ENCODE measurements at regions not wholly inside any gene's neighbourhood (a gene's known extent, or its start where the extent isn't known, plus 50 kb on each side); places are given as distances from the start of the nearest gene placed in this dataset.
"Not testable (repeated sequence)": the region's sequence is repeated elsewhere in the genome, so short reads cannot be mapped to it uniquely, and the experiment has no call there.

- ATAC-seq; DNase-seq (ENCODE audit: extremely low read depth in 1 of 4, low spot score in 3 of 4); H3K9me3 ChIP-seq (replicated peaks; ENCODE audit: control insufficient read depth, insufficient read depth, low read depth, low read length); CTCF ChIA-PET (ENCODE audit: low intra/inter-chr PET ratio); intact Hi-C loops (cut with micrococcal nuclease); H2AFZ ChIP-seq (ENCODE audit: low read depth, low read length); H3K4me1 ChIP-seq (replicated peaks in 1 of 2; ENCODE audit: control insufficient read depth in 2 of 2, insufficient read depth in 2 of 2, low read length in 2 of 2); H4K20me1 ChIP-seq (replicated peaks; ENCODE audit: control insufficient read depth, insufficient read depth, low read length); FAIRE-seq; H3K4me2 ChIP-seq (ENCODE audit: insufficient read depth, low read length); H3K9ac ChIP-seq (ENCODE audit: insufficient read depth in 1 of 2, low read depth in 2 of 2, low read length in 2 of 2); H3K27ac ChIP-seq (ENCODE audit: extremely low read depth, low read depth, low read length); H3K36me3 ChIP-seq (ENCODE audit: control insufficient read depth, insufficient read depth, low read length); H3K27me3 ChIP-seq (ENCODE audit: control insufficient read depth in 2 of 2, insufficient read depth in 2 of 2, low read length in 2 of 2); H3K9me1 ChIP-seq (ENCODE audit: control insufficient read depth, insufficient read depth, low read length); BruUV-seq (replicated peaks); in situ Hi-C loops (cut with MboI); POLR2A ChIA-PET; H3K4me3 ChIP-seq; H3K79me2 ChIP-seq (ENCODE audit: control insufficient read depth, insufficient read depth, low read length): not testable (repeated sequence)
- 100% methylated on average over 1 of the region's 21 CpGs for WGBS (ENCODE audit: insufficient coverage, low coverage, missing lambda C conversion rate)
These were observed 168.2 kb upstream of the ZNG1F start for GRCh38 chr9:41357350-41357748.

- H3K9me1 ChIP-seq (ENCODE audit: control insufficient read depth, insufficient read depth, low read length); POLR2A ChIA-PET; in situ Hi-C loops (cut with MboI); BruUV-seq (replicated peaks); H3K9ac ChIP-seq (ENCODE audit: insufficient read depth in 1 of 2, low read depth in 2 of 2, low read length in 2 of 2); DNase-seq (ENCODE audit: extremely low read depth in 1 of 4, low spot score in 3 of 4); H3K36me3 ChIP-seq (ENCODE audit: control insufficient read depth, insufficient read depth, low read length); H3K4me1 ChIP-seq (replicated peaks in 1 of 2; ENCODE audit: control insufficient read depth in 2 of 2, insufficient read depth in 2 of 2, low read length in 2 of 2); H3K79me2 ChIP-seq (ENCODE audit: control insufficient read depth, insufficient read depth, low read length); intact Hi-C loops (cut with micrococcal nuclease); H3K27me3 ChIP-seq (ENCODE audit: control insufficient read depth in 2 of 2, insufficient read depth in 2 of 2, low read length in 2 of 2); H3K27ac ChIP-seq (ENCODE audit: extremely low read depth, low read depth, low read length); H3K9me3 ChIP-seq (replicated peaks; ENCODE audit: control insufficient read depth, insufficient read depth, low read depth, low read length); H3K4me2 ChIP-seq (ENCODE audit: insufficient read depth, low read length); CTCF ChIA-PET (ENCODE audit: low intra/inter-chr PET ratio); H3K4me3 ChIP-seq; ATAC-seq; FAIRE-seq; H2AFZ ChIP-seq (ENCODE audit: low read depth, low read length); H4K20me1 ChIP-seq (replicated peaks; ENCODE audit: control insufficient read depth, insufficient read depth, low read length): not testable (repeated sequence)
- TF ChIP-seq POLR2G (IDR thresholded peaks at IDR 0.05; ENCODE audit: low read depth, low read length): 0 out of 2 replicates have a peak, but pooled peaks have one; percentile 8
- WGBS (ENCODE audit: insufficient coverage, low coverage, missing lambda C conversion rate): 90% methylated on average over 2 of the region's 42 CpGs
These were observed 167.7 kb upstream of the ZNG1F start for GRCh38 chr9:41356588-41357349.

GRCh38 chr9:41355712-41356450 lies 166.8 kb upstream of the ZNG1F start:
- H3K36me3 ChIP-seq (ENCODE audit: control insufficient read depth, insufficient read depth, low read length); BruUV-seq (replicated peaks); H3K9me1 ChIP-seq (ENCODE audit: control insufficient read depth, insufficient read depth, low read length); H4K20me1 ChIP-seq (replicated peaks; ENCODE audit: control insufficient read depth, insufficient read depth, low read length); H3K4me3 ChIP-seq; CTCF ChIA-PET (ENCODE audit: low intra/inter-chr PET ratio); H3K27me3 ChIP-seq (ENCODE audit: control insufficient read depth in 2 of 2, insufficient read depth in 2 of 2, low read length in 2 of 2); DNase-seq (ENCODE audit: extremely low read depth in 1 of 4, low spot score in 3 of 4); H3K9me3 ChIP-seq (replicated peaks; ENCODE audit: control insufficient read depth, insufficient read depth, low read depth, low read length); H2AFZ ChIP-seq (ENCODE audit: low read depth, low read length); H3K4me2 ChIP-seq (ENCODE audit: insufficient read depth, low read length); intact Hi-C loops (cut with micrococcal nuclease); H3K27ac ChIP-seq (ENCODE audit: extremely low read depth, low read depth, low read length); ATAC-seq; in situ Hi-C loops (cut with MboI); H3K4me1 ChIP-seq (replicated peaks in 1 of 2; ENCODE audit: control insufficient read depth in 2 of 2, insufficient read depth in 2 of 2, low read length in 2 of 2); POLR2A ChIA-PET; H3K79me2 ChIP-seq (ENCODE audit: control insufficient read depth, insufficient read depth, low read length); H3K9ac ChIP-seq (ENCODE audit: insufficient read depth in 1 of 2, low read depth in 2 of 2, low read length in 2 of 2); FAIRE-seq: not testable (repeated sequence)
- WGBS (ENCODE audit: insufficient coverage, low coverage, missing lambda C conversion rate): 100% methylated on average over 3 of the region's 36 CpGs
